GM12891 (cell line): ENCODE measurements at regions not wholly inside any gene's neighbourhood (a gene's known extent, or its start where the extent isn't known, plus 50 kb on each side); places are given as distances from the start of the nearest gene placed in this dataset.

Source experiments
- POLR2A ChIP-seq: IDR thresholded peaks from 2 replicates; pipeline ENCODE4 v1.6.1; 2011; ENCODE audit warnings: low read depth, low read length, control low read depth
- POLR2AphosphoS5 ChIP-seq: IDR thresholded peaks from 2 replicates; pipeline ENCODE4 v1.6.1; 2011; ENCODE audit warnings: low read depth, low read length, control low read depth
- POU2F2 ChIP-seq: IDR thresholded peaks from 2 replicates; pipeline ENCODE4 v1.6.1; 2011; ENCODE audit warnings: low read depth, mild to moderate bottlenecking, control low read depth, low read length, moderate library complexity
- TAF1 ChIP-seq: IDR thresholded peaks from 2 replicates; pipeline ENCODE4 v1.6.1; 2011; ENCODE audit warnings: low read depth, low read length, control low read depth

DNA sequence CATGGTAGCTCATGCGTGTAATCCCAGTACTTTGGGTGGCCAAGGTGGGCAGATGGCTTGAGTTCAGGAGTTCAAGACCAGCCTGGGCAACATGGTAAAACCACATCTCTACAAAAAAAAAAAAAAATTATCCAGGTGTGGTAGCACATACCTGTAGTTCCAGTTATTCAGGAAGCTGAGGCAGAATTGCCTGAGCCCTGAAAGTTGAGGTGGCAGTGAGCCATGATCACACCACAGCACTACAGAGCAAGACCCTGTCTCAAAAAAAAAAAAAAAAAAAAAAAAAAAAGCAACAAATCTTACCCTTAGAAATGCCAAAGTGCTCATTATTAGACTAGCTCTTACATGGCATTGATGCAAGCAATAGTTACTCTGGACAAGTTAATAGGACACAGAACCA, 724.9 kb downstream of the MAT2B start:
- TF ChIP-seq POLR2A (no peak), POLR2AphosphoS5 (no peak), TAF1 (no peak), POU2F2 (no peak)
